NCI-H2227 (cell line): ENCODE measurements at regions not wholly inside any gene's neighbourhood (a gene's known extent, or its start where the extent isn't known, plus 50 kb on each side); places are given as distances from the start of the nearest gene placed in this dataset.
A peak's percentile ranks its signal among the peaks of the same experiment; 100 is the strongest.

Experiments used
- DNase-seq: peaks from one replicate; lab custom pipeline; 2025; ENCODE audit not compliant: unreplicated experiment; lab: John Stamatoyannopoulos, UW

GRCh38 chr9:16128003-16128402 is 575.2 kb downstream of the CCDC171 start:
- no peak for DNase-seq

GRCh38 chr9:16131264-16131663 is 578.4 kb downstream of the CCDC171 start:
- DNase-seq: no peak

- no peak for DNase-seq
Observed at GRCh38 chr9:16132513-16132912, 579.7 kb downstream of the CCDC171 start.

- no peak for DNase-seq
Observed at GRCh38 chr9:16133032-16133431, 580.2 kb downstream of the CCDC171 start.

- DNase-seq: peak; percentile 44
Observed at GRCh38 chr9:16133556-16134227, 580.8 kb downstream of the CCDC171 start.

GRCh38 chr9:16134351-16134750 is 581.5 kb downstream of the CCDC171 start:
- DNase-seq: no peak

- DNase-seq: no peak
Observed at GRCh38 chr9:16135968-16136367, 583.1 kb downstream of the CCDC171 start.

GRCh38 chr9:16136451-16136850 is 583.6 kb downstream of the CCDC171 start:
- DNase-seq: no peak

- DNase-seq: no peak
Observed at GRCh38 chr9:16136961-16137360, 584.1 kb downstream of the CCDC171 start.

GRCh38 chr9:16138561-16139491 is 586.0 kb downstream of the CCDC171 start:
- DNase-seq: no peak

- no peak for DNase-seq
Observed at GRCh38 chr9:16139774-16140173, 586.9 kb downstream of the CCDC171 start.

- no peak for DNase-seq
Observed at GRCh38 chr9:16143310-16143709, 590.5 kb downstream of the CCDC171 start.

- DNase-seq: no peak
Observed at GRCh38 chr9:16143947-16144890, 591.4 kb downstream of the CCDC171 start.

GRCh38 chr9:16145196-16145950 is 592.5 kb downstream of the CCDC171 start:
- no peak for DNase-seq

GRCh38 chr9:16147726-16148125 is 594.9 kb downstream of the CCDC171 start:
- no peak for DNase-seq

GRCh38 chr9:16150501-16150900 is 597.7 kb downstream of the CCDC171 start:
- DNase-seq: no peak

GRCh38 chr9:16150938-16151650 is 598.3 kb downstream of the CCDC171 start:
- DNase-seq: no peak

GRCh38 chr9:16152276-16153101 is 599.6 kb downstream of the CCDC171 start:
- no peak for DNase-seq

GRCh38 chr9:16153221-16153620 is 600.4 kb downstream of the CCDC171 start:
- DNase-seq: no peak
